HEK293T (cell line): ENCODE measurements at regions not wholly inside any gene's neighbourhood (a gene's known extent, or its start where the extent isn't known, plus 50 kb on each side); places are given as distances from the start of the nearest gene placed in this dataset.

Experiments used
- CTCF ChIA-PET: fragments of 350-600 bp; formaldehyde crosslinking; extraction: SDS; loops from one replicate; lab custom pipeline; 2021; ENCODE audit warnings: antibody characterized with exemption, inconsistent platforms; lab: Yijun Ruan, JAX
- POLR2A ChIA-PET: fragments of 350-600 bp; formaldehyde crosslinking; extraction: SDS; loops from one replicate; lab custom pipeline; 2020; ENCODE audit warnings: antibody characterized with exemption, inconsistent platforms; lab: Yijun Ruan, JAX
- DNase-seq: peaks from one replicate; pipeline ENCODE4 v3.0.0; 2012; ENCODE audit warnings: mixed read lengths; ENCODE audit errors: extremely low spot score
- ARNT ChIP-seq: fragments of 450-650 bp; IDR thresholded peaks from 2 replicates; pipeline ENCODE4 v1.6.1; 2017; ENCODE audit warnings: mild to moderate bottlenecking
- BHLHE40 ChIP-seq: fragments of 450-650 bp; IDR thresholded peaks from 2 replicates; pipeline ENCODE4 v1.6.1; 2016; ENCODE audit warnings: mild to moderate bottlenecking, moderate library complexity, borderline replicate concordance
- CTBP1 ChIP-seq: fragments of 450-650 bp; IDR thresholded peaks from 2 replicates; pipeline ENCODE4 v1.6.1; 2016; ENCODE audit warnings: borderline replicate concordance
- ELF4 ChIP-seq: fragments of 450-650 bp; IDR thresholded peaks from 2 replicates; pipeline ENCODE4 v1.6.1; 2017; ENCODE audit warnings: antibody characterized with exemption
- FOXA1 ChIP-seq: fragments of 450-650 bp; IDR thresholded peaks from 2 replicates; pipeline ENCODE4 v1.6.1; 2016; ENCODE audit warnings: mild to moderate bottlenecking
- FOXK2 ChIP-seq: fragments of 450-650 bp; IDR thresholded peaks from 2 replicates; pipeline ENCODE4 v1.6.1; 2016; ENCODE audit warnings: mild to moderate bottlenecking
- FOXM1 ChIP-seq: fragments of 450-650 bp; IDR thresholded peaks from 2 replicates; pipeline ENCODE4 v1.6.1; 2017; ENCODE audit warnings: mild to moderate bottlenecking, borderline replicate concordance
- HDGF ChIP-seq: fragments of 450-650 bp; IDR thresholded peaks from 2 replicates; pipeline ENCODE4 v1.6.1; 2017; ENCODE audit warnings: antibody characterized with exemption, borderline replicate concordance
- L3MBTL2 ChIP-seq: fragments of 450-650 bp; conservative IDR thresholded peaks from 2 replicates; pipeline ENCODE4 v1.6.1; 2016; ENCODE audit warnings: mild to moderate bottlenecking
- LEF1 ChIP-seq: fragments of 450-650 bp; IDR thresholded peaks from 2 replicates; pipeline ENCODE4 v1.6.1; 2017; ENCODE audit warnings: mild to moderate bottlenecking, borderline replicate concordance
- NFRKB ChIP-seq: fragments of 450-650 bp; IDR thresholded peaks from 2 replicates; pipeline ENCODE4 v1.6.1; 2016; ENCODE audit warnings: mild to moderate bottlenecking, moderate library complexity
- PKNOX1 ChIP-seq: fragments of 450-650 bp; IDR thresholded peaks from 2 replicates; pipeline ENCODE4 v1.6.1; 2016
- SP1 ChIP-seq: fragments of 450-650 bp; IDR thresholded peaks from 2 replicates; pipeline ENCODE4 v1.6.1; 2017
- SUZ12 ChIP-seq: fragments of 450-650 bp; IDR thresholded peaks from 2 replicates; pipeline ENCODE4 v1.6.1; 2016; ENCODE audit warnings: mild to moderate bottlenecking
- TARDBP ChIP-seq: fragments of 450-650 bp; IDR thresholded peaks from 2 replicates; pipeline ENCODE4 v1.6.1; 2016
- ZNF384 ChIP-seq: fragments of 450-650 bp; IDR thresholded peaks from 2 replicates; pipeline ENCODE4 v1.6.1; 2016

GRCh38 chr5:96127538-96127937 lies 165.9 kb upstream of the ELL2 start:
- TF ChIP-seq NFRKB (no peak), BHLHE40 (no peak), CTBP1 (no peak), ELF4 (no peak), FOXK2 (no peak), LEF1 (no peak), ZNF384 (no peak)
- ChIA-PET POLR2A (no interaction called here), CTCF (no interaction called here)
- DNase-seq: no peak

GRCh38 chr5:96125231-96125891 lies 163.7 kb upstream of the ELL2 start:
- no peak for DNase-seq
- POLR2A ChIA-PET: no interaction called here
- TF ChIP-seq L3MBTL2 (no peak), FOXK2 (no peak), PKNOX1 (no peak), TARDBP (no peak), ARNT (no peak), CTBP1 (no peak), HDGF (no peak), BHLHE40 (no peak), SP1 (no peak), NFRKB (no peak), ELF4 (no peak), FOXA1 (no peak), ZNF384 (no peak), LEF1 (no peak), SUZ12 (no peak), FOXM1 (no peak)
- CTCF ChIA-PET: no interaction called here

GRCh38 chr5:96124589-96124988 lies 162.9 kb upstream of the ELL2 start:
- CTCF ChIA-PET: no interaction called here
- POLR2A ChIA-PET: no interaction called here
- no peak for DNase-seq
- TF ChIP-seq NFRKB (no peak), FOXA1 (no peak), LEF1 (no peak), HDGF (no peak), CTBP1 (no peak), L3MBTL2 (no peak), PKNOX1 (no peak), ARNT (no peak), SP1 (no peak), TARDBP (no peak), FOXM1 (no peak)

- CTCF ChIA-PET: no interaction called here
- TF ChIP-seq TARDBP: no peak
- POLR2A ChIA-PET: no interaction called here
- DNase-seq: no peak
Observed at GRCh38 chr5:96123418-96123817, 161.8 kb upstream of the ELL2 start.

- DNase-seq: no peak
- ChIA-PET CTCF (no interaction called here), POLR2A (interaction anchor here (0.8 kb wide), 1 partner anchor 581 kb away, joined by 3 read pairs; no protein-coding TSS in a partner anchor)
Observed at GRCh38 chr5:96121364-96121763, 159.7 kb upstream of the ELL2 start.

GRCh38 chr5:96120120-96120519 lies 158.5 kb upstream of the ELL2 start:
- ChIA-PET POLR2A (no interaction called here), CTCF (interaction anchor here (0.8 kb wide), 1 partner anchor 9 kb away, joined by 3 read pairs; no protein-coding TSS in a partner anchor)
- no peak for DNase-seq
- TF ChIP-seq ZNF384: no peak
- no peak for TF ChIP-seq FOXA1
- no peak for TF ChIP-seq FOXM1
- TF ChIP-seq NFRKB: no peak
- TF ChIP-seq PKNOX1: no peak
- no peak for TF ChIP-seq HDGF
- no peak for TF ChIP-seq ARNT
- TF ChIP-seq LEF1: no peak
- no peak for TF ChIP-seq BHLHE40

More at GRCh38 chr5:96121364-96121763, 159.7 kb upstream of the ELL2 start:
- TF ChIP-seq PKNOX1: no peak
- no peak for TF ChIP-seq SP1
- no peak for TF ChIP-seq ARNT
- TF ChIP-seq ELF4: no peak
- no peak for TF ChIP-seq NFRKB
- no peak for TF ChIP-seq L3MBTL2
- TF ChIP-seq TARDBP: no peak
- TF ChIP-seq SUZ12: no peak
- no peak for TF ChIP-seq HDGF
- TF ChIP-seq BHLHE40: no peak
- TF ChIP-seq ZNF384: no peak
